GM21381 (cell line): ENCODE measurements at regions not wholly inside any gene's neighbourhood (a gene's known extent, or its start where the extent isn't known, plus 50 kb on each side); places are given as distances from the start of the nearest gene placed in this dataset.

Experiments
- ATAC-seq: cut with Tn5 transposase; IDR thresholded peaks from one replicate; pipeline ENCODE4 v1.9.1; 2021; ENCODE audit warnings: mild to moderate bottlenecking, moderate library complexity; ENCODE audit not compliant: unreplicated experiment

DNA sequence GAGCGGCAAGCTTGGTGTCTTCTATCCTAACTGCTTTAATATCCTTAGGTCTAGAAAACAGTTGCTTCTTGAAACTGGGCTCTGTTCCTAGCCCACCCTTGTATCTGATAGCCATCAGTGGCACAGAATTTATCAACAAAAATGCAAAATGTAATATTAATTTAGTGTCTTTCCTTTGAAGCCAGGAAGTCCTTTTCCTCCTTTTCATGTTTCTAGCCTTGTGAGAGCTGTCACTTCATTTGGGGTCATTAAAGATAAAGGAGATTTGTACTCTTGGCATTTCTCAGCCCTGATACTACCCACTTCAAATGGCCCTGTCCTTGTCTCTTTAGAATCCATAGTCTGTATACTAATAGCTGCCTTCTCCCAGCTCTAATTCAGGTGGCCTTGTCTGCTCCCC lies 111.0 kb downstream of the GAS1 start:
- no peak for ATAC-seq

DNA sequence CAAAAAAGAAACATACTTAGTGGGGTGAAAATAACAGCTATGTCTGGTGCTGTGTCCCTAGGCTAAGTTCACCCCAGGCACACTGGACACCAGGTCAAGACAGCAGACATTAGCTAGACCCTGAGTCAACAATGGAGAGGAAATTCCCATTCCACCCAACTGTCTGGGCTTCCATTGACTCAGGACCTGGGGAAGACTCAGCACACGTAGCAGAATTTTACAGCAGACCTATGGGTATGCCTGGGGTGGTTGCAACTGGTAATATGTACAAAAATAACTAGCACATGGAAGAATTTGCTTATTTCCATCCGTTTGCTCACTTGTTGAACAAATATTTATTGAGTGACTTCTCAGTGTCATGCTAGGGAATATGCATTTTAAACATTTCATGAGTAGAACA lies 117.0 kb downstream of the GAS1 start:
- ATAC-seq: no peak

DNA sequence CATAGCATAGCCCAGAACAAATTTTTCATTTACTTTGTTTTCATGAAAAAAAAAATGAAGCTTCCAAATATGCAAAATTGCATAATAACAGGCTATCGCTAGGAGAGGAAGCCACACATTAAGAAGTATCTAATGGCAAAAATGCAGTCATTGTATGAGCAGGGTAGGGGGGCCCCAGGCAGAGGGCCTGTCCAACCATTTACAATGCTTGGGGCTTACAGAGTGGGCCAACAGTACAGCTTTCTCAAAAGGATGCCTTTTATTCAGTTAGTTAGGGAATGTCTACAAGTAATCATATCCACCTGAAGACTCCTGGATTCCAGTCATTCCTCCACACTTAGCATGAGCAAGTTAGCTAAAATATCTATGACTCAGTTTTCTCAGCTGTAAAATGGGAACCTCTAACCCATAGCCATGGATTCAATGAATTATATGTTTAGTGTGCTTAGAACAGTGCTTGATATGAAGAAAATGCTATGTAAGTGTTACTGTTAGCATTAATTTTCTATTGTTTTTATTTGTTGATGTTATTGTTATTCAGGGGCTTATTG lies 117.7 kb downstream of the GAS1 start:
- no peak for ATAC-seq

DNA sequence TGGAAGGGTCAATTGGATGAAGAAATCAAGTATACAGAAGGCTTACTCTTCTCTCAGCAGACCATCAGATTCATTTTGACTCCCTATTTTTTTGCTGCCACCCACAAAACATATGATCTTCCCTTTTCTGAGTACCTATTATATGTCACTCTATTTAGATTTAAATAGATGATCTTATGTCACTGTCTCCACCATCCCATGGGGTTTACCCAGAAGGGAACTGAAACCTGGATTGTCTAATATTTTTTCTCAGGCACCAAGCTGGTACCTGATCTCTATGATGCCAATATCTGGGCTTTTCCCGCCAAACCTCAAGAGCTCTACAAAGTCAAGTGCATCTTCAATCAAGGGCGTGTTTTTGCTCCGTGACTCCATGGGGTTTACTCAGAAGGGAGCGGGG lies 118.7 kb downstream of the GAS1 start:
- ATAC-seq: no peak

DNA sequence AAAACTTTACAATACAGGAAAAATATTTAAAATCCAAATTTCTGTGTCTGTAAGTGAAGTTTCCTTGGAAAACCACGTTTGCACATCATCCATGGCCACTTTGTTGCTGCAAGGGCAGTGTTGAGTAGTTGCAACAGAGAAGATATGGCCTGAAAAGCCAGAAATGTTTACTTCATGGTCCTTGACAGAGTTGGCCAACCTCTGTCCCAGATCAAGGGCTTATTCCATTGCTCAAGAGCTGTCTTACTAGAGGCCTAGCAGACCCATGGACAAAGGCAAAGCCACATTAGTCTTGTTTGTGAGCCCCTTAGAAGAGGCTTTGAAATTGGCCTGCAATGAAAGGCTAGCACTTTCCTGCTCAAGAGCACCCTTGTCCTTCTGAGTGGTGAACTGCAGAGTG lies 119.4 kb downstream of the GAS1 start:
- no peak for ATAC-seq

DNA sequence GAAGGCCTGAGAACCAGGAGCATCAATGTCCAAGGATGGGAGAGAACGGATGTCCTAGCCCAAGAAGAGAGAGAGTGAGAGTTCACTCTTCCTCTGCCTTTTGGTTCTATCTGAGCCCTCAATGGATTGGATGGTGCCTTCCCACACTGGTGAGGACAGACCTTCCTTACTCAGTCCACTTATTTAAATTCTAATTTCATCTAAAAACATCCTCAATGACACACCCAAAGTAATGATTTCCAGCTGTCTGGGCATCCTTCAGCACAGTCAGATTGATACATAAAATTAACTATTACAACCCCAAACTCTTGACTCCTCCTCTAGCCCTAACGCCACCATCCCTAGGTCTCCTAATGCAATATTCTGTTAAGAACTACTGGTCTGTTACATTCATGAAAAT lies 122.0 kb downstream of the GAS1 start:
- ATAC-seq: no peak

DNA sequence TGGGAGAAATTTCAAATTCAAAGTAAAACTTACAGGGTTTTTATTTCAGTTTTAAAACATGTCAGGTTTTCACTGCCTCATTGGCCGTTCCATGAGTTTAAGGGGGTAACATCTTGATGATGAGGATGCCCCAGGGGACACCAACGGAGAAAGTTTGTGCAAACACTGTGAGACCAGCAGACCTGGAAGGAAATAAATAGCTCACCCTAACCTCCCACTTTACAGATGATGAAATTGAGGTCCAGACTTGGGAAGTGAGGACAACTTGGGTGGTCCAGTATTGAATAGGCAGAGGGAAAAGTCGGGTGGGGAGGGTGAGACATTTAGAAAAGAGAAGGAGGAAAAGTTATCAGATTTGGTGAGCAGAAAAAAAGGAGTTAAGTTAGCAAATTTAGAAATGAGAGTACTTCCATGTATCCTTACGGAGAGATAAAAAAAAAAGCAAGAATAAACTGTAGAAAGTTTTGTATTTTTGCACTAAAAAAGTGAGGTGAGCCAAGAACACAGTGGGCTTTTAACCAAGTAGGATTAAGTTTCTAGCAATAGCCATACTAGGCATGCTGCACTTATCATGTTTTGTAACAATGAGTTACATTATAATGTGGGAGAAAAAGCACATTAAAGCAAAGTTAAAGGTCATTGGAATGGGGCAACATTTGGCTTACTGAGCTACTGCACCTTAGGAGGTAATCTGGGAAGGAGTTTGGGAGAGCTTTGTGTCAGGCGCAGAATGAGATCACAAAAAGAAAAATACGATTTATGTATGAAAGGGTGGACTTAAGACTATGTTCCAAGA lies 125.1 kb downstream of the GAS1 start:
- ATAC-seq: no peak

DNA sequence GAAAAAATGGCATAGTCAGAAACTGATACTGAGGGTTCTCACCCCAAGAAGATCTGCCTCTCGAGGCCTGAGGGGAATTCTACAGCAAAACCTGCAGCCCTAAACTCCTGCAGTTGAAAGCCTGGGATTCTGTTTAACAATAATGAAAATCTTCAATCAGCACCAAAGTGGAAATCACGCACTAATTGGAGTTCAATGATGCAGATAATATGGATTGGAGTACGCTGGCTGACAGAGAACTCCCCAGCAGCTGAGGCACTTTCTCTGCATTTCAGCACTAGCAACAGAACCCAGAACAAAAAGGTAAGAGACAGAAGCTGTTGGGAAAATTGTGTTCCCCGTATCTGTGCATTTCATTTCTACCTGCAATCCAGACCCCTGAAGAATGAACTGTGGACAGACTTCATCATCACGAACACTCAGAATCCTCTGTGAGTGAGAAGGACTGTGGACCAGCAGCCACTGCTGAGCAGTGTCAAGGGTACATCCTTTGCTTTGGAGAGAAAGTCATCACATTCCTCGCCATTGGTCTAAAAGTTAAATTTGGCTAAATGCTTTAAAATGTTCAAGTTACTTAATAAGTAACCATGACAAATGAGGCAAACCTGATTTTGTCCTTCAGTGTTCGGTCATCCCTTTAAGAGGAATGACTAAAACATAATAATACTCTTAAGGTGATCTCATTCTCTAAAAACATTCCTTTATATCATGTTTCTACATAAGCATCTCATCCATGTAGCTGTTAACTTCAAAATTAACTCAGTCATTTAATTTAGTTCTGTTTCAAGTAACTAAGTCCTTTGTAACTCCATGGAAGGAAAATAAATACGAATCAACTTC lies 126.1 kb downstream of the GAS1 start:
- ATAC-seq: no peak

DNA sequence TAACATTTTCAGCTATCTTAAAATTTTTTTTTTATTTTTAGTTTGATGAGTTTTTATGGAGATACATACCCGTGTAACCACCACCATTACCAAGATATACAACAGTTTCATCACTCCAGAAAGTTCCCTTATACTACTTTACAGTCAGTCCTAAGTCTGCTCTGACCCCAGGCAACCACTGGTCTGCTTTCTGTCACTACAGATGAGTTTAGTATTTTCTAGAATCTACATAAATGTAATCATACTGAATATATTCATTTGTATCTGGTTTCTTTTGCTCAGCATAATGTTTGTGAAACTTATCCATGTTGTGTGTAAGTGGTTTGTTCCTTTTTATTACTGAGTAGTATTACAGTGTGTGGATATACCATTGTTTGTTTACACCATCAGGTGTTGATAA lies 127.8 kb downstream of the GAS1 start:
- no peak for ATAC-seq

DNA sequence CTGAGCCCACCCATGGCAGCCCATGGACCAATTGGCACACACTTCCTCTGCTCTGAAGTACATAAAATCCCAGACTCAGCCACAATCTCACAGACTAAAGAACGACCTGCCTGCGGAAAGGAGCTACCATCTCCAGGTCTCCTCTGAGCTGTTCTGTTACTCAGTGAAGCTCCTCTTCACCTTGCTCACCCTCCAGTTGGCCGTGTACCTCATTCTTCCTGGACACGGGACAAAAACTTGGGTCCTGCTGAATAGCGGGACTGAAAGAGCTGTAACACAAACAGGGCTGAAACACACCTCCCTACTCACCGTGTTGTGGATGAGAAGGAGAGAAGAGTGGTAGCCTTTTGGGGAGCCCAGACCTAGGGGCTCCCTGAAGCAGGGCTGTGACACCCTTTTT lies 128.7 kb downstream of the GAS1 start:
- no peak for ATAC-seq

DNA sequence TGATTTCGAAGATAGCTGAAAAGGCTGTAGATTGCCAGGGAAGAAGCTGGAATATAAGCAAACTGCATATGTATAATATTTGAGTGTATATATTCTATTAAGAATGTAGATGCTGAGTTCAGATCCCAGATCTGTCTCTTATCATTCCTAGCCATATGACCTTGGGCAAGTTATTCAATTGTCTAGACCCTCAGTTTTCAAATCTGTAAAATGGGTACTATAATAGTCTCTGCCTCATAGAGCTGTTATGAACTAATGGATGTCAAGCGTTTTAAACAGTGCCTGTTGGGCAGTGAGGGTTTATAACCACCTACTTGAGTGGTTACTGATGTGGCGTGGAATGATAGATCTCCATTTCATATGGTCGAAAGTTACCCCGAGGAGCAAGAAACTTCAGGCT lies 130.4 kb downstream of the GAS1 start:
- ATAC-seq: no peak

DNA sequence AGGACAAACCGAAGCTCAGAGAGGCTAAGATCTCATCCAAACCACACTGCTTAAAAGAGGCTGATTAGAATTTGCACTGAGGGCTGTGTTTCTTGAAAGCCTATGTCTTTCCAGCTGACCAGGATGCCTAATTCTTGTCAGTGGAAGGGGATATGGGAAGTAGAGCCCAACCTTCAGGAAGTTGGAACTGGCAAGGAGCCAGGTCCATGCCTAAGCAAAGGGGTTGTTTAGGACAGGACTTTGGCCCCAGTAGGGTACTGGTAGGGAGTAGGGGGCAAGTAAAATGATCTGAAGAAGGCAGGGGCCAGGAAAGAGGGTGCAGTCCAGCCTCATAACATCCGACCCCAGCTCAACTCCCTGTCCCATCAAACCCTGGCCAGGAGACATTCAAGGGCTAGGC lies 130.9 kb downstream of the GAS1 start:
- no peak for ATAC-seq

DNA sequence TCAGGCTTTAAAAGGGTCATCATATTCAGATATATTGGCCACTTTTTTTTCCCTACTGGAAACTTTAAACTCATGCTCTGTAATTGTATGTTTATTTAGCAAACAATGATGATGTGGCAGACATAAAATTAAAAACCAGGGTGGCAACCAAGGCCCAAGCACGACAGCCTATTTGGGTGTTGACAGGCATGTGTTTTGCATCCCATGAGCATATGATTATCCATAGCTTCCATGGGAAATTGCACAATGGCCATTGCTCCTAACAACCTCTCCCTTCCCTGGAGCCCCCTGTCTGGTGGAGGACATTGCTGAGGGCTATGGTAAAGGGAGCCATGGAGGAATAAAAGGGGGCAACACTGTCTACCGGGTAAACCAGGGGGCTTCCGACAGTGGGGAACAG lies 134.7 kb downstream of the GAS1 start:
- no peak for ATAC-seq

DNA sequence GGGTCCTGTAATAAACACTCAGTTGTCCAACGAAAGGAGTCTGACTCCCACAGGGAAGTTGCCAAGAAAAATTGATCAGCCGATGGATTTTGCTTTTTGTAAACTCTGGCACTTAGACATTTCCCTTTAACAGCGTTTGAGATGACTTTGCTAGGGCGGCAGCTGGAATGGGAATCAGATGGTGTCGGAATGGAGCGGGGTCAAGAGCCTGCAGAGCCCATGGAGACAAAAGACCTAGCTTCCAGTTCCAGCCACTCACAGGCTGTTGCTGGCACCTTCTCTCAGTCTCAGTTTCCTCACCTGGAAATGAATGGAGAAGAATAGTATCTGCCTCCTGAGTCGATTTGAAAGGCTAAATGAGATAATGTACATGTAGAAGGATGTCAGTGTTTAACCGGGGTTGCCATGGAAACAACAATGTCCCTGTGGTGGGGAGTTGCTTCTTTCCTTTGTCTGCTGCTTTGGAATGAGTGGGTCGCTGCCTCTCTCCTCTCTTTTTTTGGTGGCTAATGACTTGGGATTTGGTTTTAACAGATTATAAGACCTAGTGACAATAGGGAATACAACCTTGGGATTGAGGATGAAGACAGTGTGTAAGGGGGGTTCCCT lies 137.4 kb downstream of the GAS1 start:
- no peak for ATAC-seq

DNA sequence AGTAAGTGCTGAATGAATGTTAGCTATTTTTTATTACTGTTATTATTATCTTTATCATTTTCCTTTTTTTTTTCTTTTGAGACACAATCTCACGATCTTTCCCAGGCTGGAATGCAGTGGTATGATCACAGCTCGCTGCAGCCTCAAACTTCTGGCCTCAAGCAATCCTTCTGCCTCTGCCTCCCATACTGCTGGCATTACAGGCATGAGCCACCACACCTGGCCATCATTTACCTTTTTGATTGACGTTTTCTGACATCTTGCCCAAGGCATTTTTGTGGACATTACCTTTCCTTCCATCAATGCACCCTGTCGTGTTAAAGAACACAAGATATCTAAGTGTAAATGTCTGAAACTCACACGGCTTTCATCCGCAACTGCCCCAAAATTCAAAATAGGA lies 138.2 kb downstream of the GAS1 start:
- no peak for ATAC-seq

DNA sequence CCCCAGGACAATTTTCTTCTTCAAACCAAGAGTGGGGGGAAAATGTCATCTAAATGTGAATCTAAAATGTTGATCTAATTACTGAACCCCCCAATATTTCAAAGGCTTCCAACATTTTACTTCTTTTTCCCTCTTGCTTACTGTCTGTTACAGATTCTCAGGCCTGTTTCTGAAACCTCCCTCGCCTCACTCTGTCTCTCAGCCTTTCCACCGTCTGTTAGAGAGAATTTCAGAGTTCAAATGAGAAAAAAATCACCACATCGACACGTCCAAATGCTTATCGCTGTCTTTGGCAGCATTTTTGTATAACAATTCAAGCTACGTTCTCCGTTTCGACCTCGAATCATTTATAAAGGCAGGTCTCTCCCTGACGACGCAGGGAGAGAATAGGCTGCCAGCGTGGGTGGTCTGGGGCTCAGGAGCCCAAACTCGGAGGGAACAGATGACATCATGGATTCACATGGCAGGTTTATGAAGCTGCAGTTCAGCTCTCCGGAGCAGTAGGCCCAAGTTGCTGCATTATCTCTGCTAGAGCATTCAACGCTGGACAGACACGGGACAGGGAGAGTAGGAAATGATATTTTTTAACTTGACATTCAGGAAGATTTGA lies 139.8 kb downstream of the GAS1 start:
- ATAC-seq: no peak

DNA sequence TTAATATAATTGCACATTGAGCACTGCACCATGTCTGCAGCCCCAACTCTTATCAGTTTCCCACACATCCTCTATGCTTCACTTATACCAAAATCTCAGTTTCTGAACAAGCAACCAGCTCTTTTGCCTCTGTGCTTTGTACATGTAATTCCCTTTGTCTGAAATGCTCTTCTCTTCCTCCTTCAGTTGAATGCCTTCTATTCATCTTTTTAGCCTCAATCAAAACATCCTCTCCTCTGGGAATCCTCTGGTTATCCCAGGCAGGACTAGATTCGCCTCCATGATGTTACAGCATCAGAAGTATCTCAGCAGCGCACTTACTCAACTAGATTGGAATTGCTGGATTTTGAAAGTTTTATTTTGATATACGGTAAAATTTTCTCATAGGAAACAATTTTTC lies 143.3 kb downstream of the GAS1 start:
- ATAC-seq: no peak

DNA sequence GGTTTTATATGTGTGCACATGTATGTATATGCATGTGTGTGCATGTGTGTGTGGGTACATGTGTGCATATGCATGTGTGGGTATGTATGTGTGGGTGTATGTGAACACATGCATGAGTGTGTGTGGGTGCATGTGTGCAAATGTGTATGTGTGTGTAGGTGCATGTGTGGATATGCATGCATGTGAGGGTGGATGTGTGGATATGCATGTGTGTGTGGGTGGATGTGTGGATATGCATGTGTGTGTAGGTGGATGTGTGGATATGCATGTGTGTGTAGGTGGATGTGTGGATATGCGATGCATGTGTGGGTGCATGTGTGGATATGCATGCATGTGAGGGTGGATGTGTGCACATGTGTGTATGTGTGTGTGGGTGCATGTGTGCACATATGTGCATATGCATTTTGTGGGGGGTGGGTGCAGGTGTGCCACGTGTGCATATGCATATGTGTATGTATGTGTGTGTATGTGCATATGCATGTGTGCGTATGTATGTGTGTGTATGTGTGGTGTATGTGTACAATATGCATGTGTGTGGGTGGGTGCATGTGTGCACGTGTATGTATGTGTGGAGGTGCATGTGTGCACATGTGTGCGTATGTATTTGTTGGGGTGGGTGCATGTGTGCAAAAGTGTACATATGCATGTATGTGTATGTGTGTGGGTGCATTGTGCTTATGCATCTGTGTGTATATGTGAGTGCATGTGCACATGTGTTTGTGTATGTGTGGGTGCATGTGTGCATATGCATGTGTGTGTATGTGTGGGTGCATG lies 144.2 kb downstream of the GAS1 start:
- no peak for ATAC-seq

DNA sequence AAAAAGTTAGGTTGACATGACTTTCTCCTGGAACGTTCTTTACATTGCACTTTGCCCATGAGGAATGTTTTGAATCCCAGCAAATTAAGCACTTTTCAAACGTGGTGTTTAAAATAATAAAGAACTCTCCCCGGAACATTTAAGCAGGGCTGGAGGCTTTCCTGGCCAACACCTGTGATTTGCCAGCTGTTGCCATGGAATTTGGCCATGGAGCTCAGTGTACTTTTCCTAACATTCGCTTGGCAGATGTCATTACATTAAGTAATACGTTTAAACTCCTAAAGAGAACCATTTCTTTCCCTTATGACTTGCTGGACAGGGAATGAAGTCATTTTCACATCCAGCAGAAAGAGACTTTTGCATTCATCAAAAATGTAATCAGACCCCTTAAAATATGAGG lies 146.1 kb downstream of the GAS1 start:
- no peak for ATAC-seq

DNA sequence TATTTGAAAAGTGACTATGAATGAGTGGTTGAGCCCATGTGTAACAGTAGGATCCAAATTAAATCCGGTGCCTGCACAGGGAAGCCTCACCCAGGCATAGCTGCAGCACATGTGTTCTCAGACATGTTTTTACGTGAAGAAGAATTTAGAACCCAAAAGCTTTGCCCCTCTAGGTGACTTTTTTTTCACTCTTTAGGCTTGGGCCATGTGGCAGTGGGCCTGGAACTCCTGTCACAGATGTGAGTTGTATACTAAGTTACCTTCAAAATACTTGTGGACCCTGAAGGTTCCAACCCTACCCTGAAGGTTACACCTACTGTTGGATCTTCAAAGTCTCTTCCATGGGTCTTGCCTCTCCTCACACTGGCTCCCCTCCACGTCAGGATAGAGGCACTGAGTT lies 146.6 kb downstream of the GAS1 start:
- ATAC-seq: no peak

DNA sequence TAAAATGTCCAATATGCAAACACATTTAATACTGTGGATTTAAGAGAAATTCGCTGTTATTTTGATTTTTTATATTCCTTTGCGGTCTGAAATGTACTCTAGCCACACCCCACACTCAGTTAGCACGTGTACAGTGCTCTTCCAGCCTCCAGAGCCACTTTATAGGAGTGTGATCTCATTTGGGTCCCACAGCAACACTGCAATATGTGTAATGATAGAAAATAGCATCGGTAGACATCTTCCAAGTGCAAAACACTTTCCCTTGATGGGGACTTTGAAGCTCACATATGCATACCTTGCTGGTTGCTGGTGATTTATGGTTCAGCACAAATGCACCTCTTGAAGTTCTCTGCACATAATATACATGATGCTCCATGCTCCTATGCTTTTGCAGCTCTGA lies 148.3 kb downstream of the GAS1 start:
- ATAC-seq: no peak
